ENCODE measurements at regions not wholly inside any gene's neighbourhood (a gene's known extent, or its start where the extent isn't known, plus 50 kb on each side); places are given as distances from the start of the nearest gene placed in this dataset.

- Histone ChIP-seq H3K36me3 (ENCODE audit: control insufficient read depth, insufficient read depth, low read length) (no peaks in the 10 kb centered on the region), H3K9me3 (ENCODE audit: control insufficient read depth, low read length) (no peaks in the 10 kb centered on the region), H3K4me3 (ENCODE audit: insufficient read depth, low read depth, low read length, poor library complexity, severe bottlenecking) (no peak overlapping the region), H3K27me3 (replicated peaks; ENCODE audit: control insufficient read depth, insufficient read depth, low read length, poor library complexity, severe bottlenecking) (no peaks in the 10 kb centered on the region), H3K4me1 (ENCODE audit: control insufficient read depth, insufficient read depth, low read length, poor library complexity, severe bottlenecking) (no peaks in the 10 kb centered on the region), H3K27ac (ENCODE audit: insufficient read depth, low read length, poor library complexity, severe bottlenecking) (no peak overlapping the region)
- no peak for DNase-seq
These were observed 143.6 kb downstream of the SPP2 start for GRCh38 chr2:234193977-234194563.

GRCh38 chr2:234191819-234192407 is 141.4 kb downstream of the SPP2 start:
- no peak overlapping the region for H3K4me3 ChIP-seq (ENCODE audit: insufficient read depth, low read depth, low read length, poor library complexity, severe bottlenecking)
- no peaks in the 10 kb centered on the region for H3K27me3 ChIP-seq (replicated peaks; ENCODE audit: control insufficient read depth, insufficient read depth, low read length, poor library complexity, severe bottlenecking)
- no peak overlapping the region for H3K27ac ChIP-seq (ENCODE audit: insufficient read depth, low read length, poor library complexity, severe bottlenecking)
- no peak for DNase-seq
- no peaks in the 10 kb centered on the region for H3K9me3 ChIP-seq (ENCODE audit: control insufficient read depth, low read length)
- H3K36me3 ChIP-seq (ENCODE audit: control insufficient read depth, insufficient read depth, low read length): no peaks in the 10 kb centered on the region
- H3K4me1 ChIP-seq (ENCODE audit: control insufficient read depth, insufficient read depth, low read length, poor library complexity, severe bottlenecking): no peaks in the 10 kb centered on the region

- Histone ChIP-seq H3K9me3 (ENCODE audit: control insufficient read depth, low read length) (no peaks in the 10 kb centered on the region), H3K27ac (ENCODE audit: insufficient read depth, low read length, poor library complexity, severe bottlenecking) (no peak overlapping the region), H3K4me3 (ENCODE audit: insufficient read depth, low read depth, low read length, poor library complexity, severe bottlenecking) (no peak overlapping the region), H3K27me3 (replicated peaks; ENCODE audit: control insufficient read depth, insufficient read depth, low read length, poor library complexity, severe bottlenecking) (no peaks in the 10 kb centered on the region), H3K36me3 (ENCODE audit: control insufficient read depth, insufficient read depth, low read length) (no peaks in the 10 kb centered on the region), H3K4me1 (ENCODE audit: control insufficient read depth, insufficient read depth, low read length, poor library complexity, severe bottlenecking) (no peaks in the 10 kb centered on the region)
- no peak for DNase-seq
These were observed 139.3 kb downstream of the SPP2 start for GRCh38 chr2:234189786-234190300.

GRCh38 chr2:234189230-234189629 is 138.7 kb downstream of the SPP2 start:
- Histone ChIP-seq H3K9me3 (ENCODE audit: control insufficient read depth, low read length) (no peaks in the 10 kb centered on the region), H3K4me1 (ENCODE audit: control insufficient read depth, insufficient read depth, low read length, poor library complexity, severe bottlenecking) (no peaks in the 10 kb centered on the region), H3K27me3 (replicated peaks; ENCODE audit: control insufficient read depth, insufficient read depth, low read length, poor library complexity, severe bottlenecking) (no peaks in the 10 kb centered on the region), H3K4me3 (ENCODE audit: insufficient read depth, low read depth, low read length, poor library complexity, severe bottlenecking) (no peak overlapping the region), H3K27ac (ENCODE audit: insufficient read depth, low read length, poor library complexity, severe bottlenecking) (no peak overlapping the region), H3K36me3 (ENCODE audit: control insufficient read depth, insufficient read depth, low read length) (no peaks in the 10 kb centered on the region)
- DNase-seq: no peak

GRCh38 chr2:234187646-234188174 is 137.2 kb downstream of the SPP2 start:
- no peak overlapping the region for H3K4me3 ChIP-seq (ENCODE audit: insufficient read depth, low read depth, low read length, poor library complexity, severe bottlenecking)
- no peak for DNase-seq
- H3K27me3 ChIP-seq (replicated peaks; ENCODE audit: control insufficient read depth, insufficient read depth, low read length, poor library complexity, severe bottlenecking): no peaks in the 10 kb centered on the region
- H3K9me3 ChIP-seq (ENCODE audit: control insufficient read depth, low read length): no peaks in the 10 kb centered on the region
- no peaks in the 10 kb centered on the region for H3K4me1 ChIP-seq (ENCODE audit: control insufficient read depth, insufficient read depth, low read length, poor library complexity, severe bottlenecking)
- no peaks in the 10 kb centered on the region for H3K36me3 ChIP-seq (ENCODE audit: control insufficient read depth, insufficient read depth, low read length)
- no peak overlapping the region for H3K27ac ChIP-seq (ENCODE audit: insufficient read depth, low read length, poor library complexity, severe bottlenecking)

DNA sequence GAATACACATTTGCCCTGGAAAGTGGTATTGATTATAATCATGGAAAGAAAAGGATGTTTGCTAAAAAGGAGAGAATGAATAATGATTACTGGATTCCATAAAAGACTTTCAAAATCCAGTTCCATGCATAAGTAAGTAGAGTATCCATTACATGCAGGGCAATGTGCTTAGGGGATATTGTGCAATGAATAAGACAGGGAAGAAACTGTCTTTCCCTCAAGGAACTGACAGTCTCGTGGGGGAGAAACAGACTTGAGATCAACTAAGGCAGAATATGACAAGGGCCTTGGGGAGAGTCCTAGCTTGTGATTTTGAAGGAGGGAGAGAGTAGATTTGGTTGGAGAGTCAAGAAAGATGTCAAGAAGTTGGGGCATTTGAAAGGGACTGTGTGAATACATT is 130.6 kb downstream of the SPP2 start:
- no peaks in the 10 kb centered on the region for H3K27me3 ChIP-seq (replicated peaks; ENCODE audit: control insufficient read depth, insufficient read depth, low read length, poor library complexity, severe bottlenecking)
- H3K36me3 ChIP-seq (ENCODE audit: control insufficient read depth, insufficient read depth, low read length): no peaks in the 10 kb centered on the region
- H3K4me3 ChIP-seq (ENCODE audit: insufficient read depth, low read depth, low read length, poor library complexity, severe bottlenecking): no peak overlapping the region
- H3K27ac ChIP-seq (ENCODE audit: insufficient read depth, low read length, poor library complexity, severe bottlenecking): no peak overlapping the region
- no peaks in the 10 kb centered on the region for H3K4me1 ChIP-seq (ENCODE audit: control insufficient read depth, insufficient read depth, low read length, poor library complexity, severe bottlenecking)
- no peaks in the 10 kb centered on the region for H3K9me3 ChIP-seq (ENCODE audit: control insufficient read depth, low read length)
- DNase-seq: no peak

GRCh38 chr2:234179031-234179363 is 128.5 kb downstream of the SPP2 start:
- no peak for DNase-seq
- Histone ChIP-seq H3K27me3 (replicated peaks; ENCODE audit: control insufficient read depth, insufficient read depth, low read length, poor library complexity, severe bottlenecking) (no peaks in the 10 kb centered on the region), H3K36me3 (ENCODE audit: control insufficient read depth, insufficient read depth, low read length) (no peaks in the 10 kb centered on the region), H3K4me1 (ENCODE audit: control insufficient read depth, insufficient read depth, low read length, poor library complexity, severe bottlenecking) (no peaks in the 10 kb centered on the region), H3K27ac (ENCODE audit: insufficient read depth, low read length, poor library complexity, severe bottlenecking) (no peak overlapping the region), H3K9me3 (ENCODE audit: control insufficient read depth, low read length) (no peaks in the 10 kb centered on the region), H3K4me3 (ENCODE audit: insufficient read depth, low read depth, low read length, poor library complexity, severe bottlenecking) (no peak overlapping the region)

DNA sequence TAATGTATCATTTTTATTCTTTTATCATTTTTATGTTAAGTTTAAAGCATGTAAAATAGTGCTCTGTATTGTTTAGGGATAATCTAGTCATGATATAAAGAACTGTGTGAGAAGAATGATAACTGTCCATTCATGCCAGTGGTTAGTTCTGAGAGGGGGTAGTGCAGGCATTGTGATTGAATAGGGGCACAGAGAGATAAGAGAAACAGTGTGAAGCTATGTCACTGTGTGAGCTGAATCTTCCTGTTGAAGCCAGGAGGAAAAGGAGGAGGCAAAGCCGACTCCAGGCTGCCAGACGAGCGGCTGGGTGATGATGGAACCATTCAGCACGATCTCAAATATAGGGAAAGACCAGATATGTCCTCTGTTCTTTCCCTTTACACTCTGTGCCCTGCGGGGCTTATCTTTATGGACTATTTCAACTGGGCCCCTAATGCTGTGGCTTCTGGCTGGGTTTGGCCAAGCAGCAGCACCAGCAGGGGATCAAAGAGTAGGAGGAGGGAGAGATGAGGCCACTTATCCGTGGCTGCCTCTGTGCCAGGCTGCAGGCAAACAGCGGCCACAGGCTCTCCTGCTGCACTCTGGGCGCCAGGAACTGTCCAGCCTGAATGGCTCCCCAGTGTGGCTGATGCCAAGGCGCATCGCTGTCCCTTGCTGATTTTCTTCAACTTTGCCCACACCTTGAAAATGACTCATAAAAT is 128.0 kb downstream of the SPP2 start:
- DNase-seq: no peak
- H3K4me1 ChIP-seq (ENCODE audit: control insufficient read depth, insufficient read depth, low read length, poor library complexity, severe bottlenecking): no peaks in the 10 kb centered on the region
- no peaks in the 10 kb centered on the region for H3K27me3 ChIP-seq (replicated peaks; ENCODE audit: control insufficient read depth, insufficient read depth, low read length, poor library complexity, severe bottlenecking)

DNA sequence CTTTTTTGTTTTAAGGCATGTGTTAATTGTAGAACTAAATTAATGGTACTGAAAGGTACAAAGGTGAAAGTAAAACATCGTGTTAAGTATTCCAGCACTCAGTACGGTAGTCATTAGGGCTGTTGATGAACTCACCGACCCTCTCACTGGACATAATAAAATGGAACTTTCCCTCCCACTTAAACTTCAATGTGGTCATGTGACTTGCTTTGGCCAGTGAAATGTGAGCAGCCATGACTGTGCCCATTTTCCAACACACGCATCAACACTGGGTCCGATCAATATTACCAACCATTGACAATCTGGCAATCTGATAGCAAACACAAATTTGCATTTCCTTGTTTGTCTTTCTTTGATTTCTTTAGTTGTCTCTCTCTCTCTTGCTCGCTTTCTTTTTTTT is 125.1 kb downstream of the SPP2 start:
- Histone ChIP-seq H3K27me3 (replicated peaks; ENCODE audit: control insufficient read depth, insufficient read depth, low read length, poor library complexity, severe bottlenecking) (no peaks in the 10 kb centered on the region), H3K9me3 (ENCODE audit: control insufficient read depth, low read length) (no peaks in the 10 kb centered on the region), H3K4me1 (ENCODE audit: control insufficient read depth, insufficient read depth, low read length, poor library complexity, severe bottlenecking) (no peaks in the 10 kb centered on the region), H3K27ac (ENCODE audit: insufficient read depth, low read length, poor library complexity, severe bottlenecking) (no peak overlapping the region), H3K4me3 (ENCODE audit: insufficient read depth, low read depth, low read length, poor library complexity, severe bottlenecking) (no peak overlapping the region), H3K36me3 (ENCODE audit: control insufficient read depth, insufficient read depth, low read length) (no peaks in the 10 kb centered on the region)
- DNase-seq: no peak

More for the DNA sequence above, 128.0 kb downstream of the SPP2 start:
- no peaks in the 10 kb centered on the region for H3K9me3 ChIP-seq (ENCODE audit: control insufficient read depth, low read length)
- no peaks in the 10 kb centered on the region for H3K36me3 ChIP-seq (ENCODE audit: control insufficient read depth, insufficient read depth, low read length)
- no peak overlapping the region for H3K27ac ChIP-seq (ENCODE audit: insufficient read depth, low read length, poor library complexity, severe bottlenecking)
- no peak overlapping the region for H3K4me3 ChIP-seq (ENCODE audit: insufficient read depth, low read depth, low read length, poor library complexity, severe bottlenecking)

GRCh38 chr2:234174742-234175141 is 124.2 kb downstream of the SPP2 start:
- Histone ChIP-seq H3K4me1 (ENCODE audit: control insufficient read depth, insufficient read depth, low read length, poor library complexity, severe bottlenecking) (no peaks in the 10 kb centered on the region), H3K4me3 (ENCODE audit: insufficient read depth, low read depth, low read length, poor library complexity, severe bottlenecking) (no peak overlapping the region), H3K27me3 (replicated peaks; ENCODE audit: control insufficient read depth, insufficient read depth, low read length, poor library complexity, severe bottlenecking) (no peaks in the 10 kb centered on the region), H3K27ac (ENCODE audit: insufficient read depth, low read length, poor library complexity, severe bottlenecking) (no peak overlapping the region), H3K36me3 (ENCODE audit: control insufficient read depth, insufficient read depth, low read length) (no peaks in the 10 kb centered on the region), H3K9me3 (ENCODE audit: control insufficient read depth, low read length) (no peaks in the 10 kb centered on the region)
- DNase-seq: no peak

All from effector memory CD4-positive, alpha-beta T cell (primary cell).